Neural cell (in vitro differentiated cells): ENCODE measurements at regions not wholly inside any gene's neighbourhood (a gene's known extent, or its start where the extent isn't known, plus 50 kb on each side); places are given as distances from the start of the nearest gene placed in this dataset.

Experiments
- H2AFZ ChIP-seq: fragments of 200-600, 300-800 bp; sonication (generic), shearing (Covaris generic); 2 replicates; pipeline ENCODE4 v1.6.0; 2014; ENCODE audit warnings: low read depth, mild to moderate bottlenecking, antibody characterized with exemption, low read length, moderate library complexity
- H3F3A ChIP-seq: fragments of 200-600 bp; shearing (Covaris generic); 2 replicates; pipeline ENCODE4 v1.6.1; 2016; ENCODE audit warnings: mild to moderate bottlenecking, moderate library complexity, mixed read lengths, antibody characterized with exemption, low read length; ENCODE audit not compliant: insufficient read depth, poor library complexity, severe bottlenecking
- H3K27ac ChIP-seq: fragments of 200-600, 300-800 bp; sonication (generic), shearing (Covaris generic); 2 replicates; pipeline ENCODE4 v1.5.1; 2014; ENCODE audit warnings: mild to moderate bottlenecking, low read length, moderate library complexity
- H3K27me3 ChIP-seq: fragments of 300-800, 200-600 bp; sonication (generic), shearing (Covaris generic); 2 replicates; pipeline ENCODE4 v1.6.0; 2014; ENCODE audit warnings: mild to moderate bottlenecking, low read depth, low read length, moderate library complexity; ENCODE audit not compliant: insufficient read depth
- H3K36me3 ChIP-seq: fragments of 300-800, 200-600 bp; sonication (generic), shearing (Covaris generic); 2 replicates; pipeline ENCODE4 v1.5.1; 2014; ENCODE audit warnings: mild to moderate bottlenecking, antibody characterized with exemption, low read length, moderate library complexity; ENCODE audit not compliant: insufficient read depth
- H3K4me2 ChIP-seq: fragments of 300-800, 200-600 bp; sonication (generic), shearing (Covaris generic); 2 replicates; pipeline ENCODE4 v1.6.0; 2014; ENCODE audit warnings: mild to moderate bottlenecking, low read length
- H3K4me3 ChIP-seq: fragments of 300-800, 200-600 bp; sonication (generic), shearing (Covaris generic); 2 replicates; pipeline ENCODE4 v1.5.1; 2014; ENCODE audit warnings: mild to moderate bottlenecking, low read length, moderate library complexity
- H3K79me2 ChIP-seq: fragments of 200-600 bp; shearing (Covaris generic); replicated peaks from 2 replicates; pipeline ENCODE4 v1.6.0; 2014; ENCODE audit warnings: mild to moderate bottlenecking, low read length, moderate library complexity; ENCODE audit not compliant: insufficient read depth
- H3K9ac ChIP-seq: fragments of 300-800, 200-600 bp; sonication (generic), shearing (Covaris generic); 2 replicates; pipeline ENCODE4 v1.6.1; 2016; ENCODE audit warnings: mild to moderate bottlenecking, low read length, mixed read lengths
- H3K9me2 ChIP-seq: fragments of 200-600 bp; shearing (Covaris generic); 2 replicates; pipeline ENCODE4 v1.6.1; 2016; ENCODE audit warnings: mild to moderate bottlenecking, low read length, mixed read lengths; ENCODE audit not compliant: insufficient read depth
- H3K9me3 ChIP-seq: fragments of 200-600, 300-800 bp; sonication (generic), shearing (Covaris generic); 2 replicates; pipeline ENCODE4 v1.6.1; 2016; ENCODE audit warnings: mild to moderate bottlenecking, mixed run types, low read length, moderate library complexity, mixed read lengths
- H4K20me1 ChIP-seq: fragments of 200-600 bp; shearing (Covaris generic); 2 replicates; pipeline ENCODE4 v1.6.1; 2016; ENCODE audit warnings: mild to moderate bottlenecking, mixed run types; ENCODE audit not compliant: insufficient read depth
- EP300 ChIP-seq: fragments of 450-650 bp; conservative IDR thresholded peaks from 2 replicates; pipeline ENCODE4 v1.6.1; 2014; ENCODE audit warnings: antibody characterized with exemption, mild to moderate bottlenecking, moderate library complexity; ENCODE audit not compliant: poor library complexity, severe bottlenecking
- EZH2 ChIP-seq: fragments of 200-600, 300-800 bp; shearing (Covaris generic), sonication (generic); IDR thresholded peaks from 2 replicates; pipeline ENCODE4 v1.6.1; 2014; ENCODE audit warnings: antibody characterized with exemption, low read length, borderline replicate concordance, mild to moderate bottlenecking; ENCODE audit not compliant: insufficient read depth, poor library complexity, severe bottlenecking
- MXI1 ChIP-seq: fragments of 450-650 bp; conservative IDR thresholded peaks from 2 replicates; pipeline ENCODE4 v1.6.1; 2014; ENCODE audit warnings: antibody characterized with exemption, mild to moderate bottlenecking; ENCODE audit not compliant: poor library complexity, severe bottlenecking
- POLR2AphosphoS5 ChIP-seq: IDR thresholded peaks from 2 replicates; pipeline ENCODE4 v1.6.1; 2012
- RAD21 ChIP-seq: fragments of 450-650 bp; conservative IDR thresholded peaks from 2 replicates; pipeline ENCODE4 v1.6.1; 2014; ENCODE audit warnings: antibody characterized with exemption, mild to moderate bottlenecking, moderate library complexity
- SMC3 ChIP-seq: fragments of 450-650 bp; conservative IDR thresholded peaks from 2 replicates; pipeline ENCODE4 v1.6.1; 2014; ENCODE audit warnings: antibody characterized with exemption, mild to moderate bottlenecking, moderate library complexity; ENCODE audit not compliant: poor library complexity
- TAF1 ChIP-seq: IDR thresholded peaks from 2 replicates; pipeline ENCODE4 v1.6.1; 2012; ENCODE audit warnings: low read depth
- TF ChIP-seq, protein P1 (sequence below): IDR thresholded peaks from 2 replicates; pipeline ENCODE4 v1.6.1; 2012; ENCODE audit warnings: borderline replicate concordance
- TF ChIP-seq, protein P2 (sequence below): fragments of 450-650 bp; IDR thresholded peaks from 2 replicates; pipeline ENCODE4 v1.5.1; 2014; ENCODE audit warnings: antibody characterized with exemption, mild to moderate bottlenecking, moderate library complexity; ENCODE audit not compliant: poor library complexity, severe bottlenecking

DNA sequence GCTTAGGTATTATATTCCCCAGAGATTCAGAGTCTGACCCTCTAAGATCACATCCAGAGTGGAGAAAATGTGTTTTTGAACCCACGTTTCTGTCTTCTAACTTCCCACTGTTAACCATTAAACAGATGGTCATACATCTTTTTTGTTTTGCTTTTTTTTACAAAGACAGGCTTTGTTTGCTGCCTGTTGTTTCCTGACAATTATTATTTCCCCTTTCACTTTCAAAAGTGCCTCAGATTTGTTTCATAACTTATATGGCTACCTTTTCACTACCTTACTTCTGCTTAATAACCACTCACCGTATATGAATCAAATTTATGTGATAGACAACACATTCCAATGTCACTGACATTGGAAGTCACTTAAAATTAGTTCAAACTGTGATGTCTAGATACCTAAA, 142.2 kb downstream of the HS3ST1 start:
- TF ChIP-seq POLR2AphosphoS5 (no peak), TAF1 (no peak), SMC3 (no peak), EZH2 (no peak), RAD21 (no peak), EP300 (no peak), MXI1 (no peak)
- TF ChIP-seq, protein P1, sequence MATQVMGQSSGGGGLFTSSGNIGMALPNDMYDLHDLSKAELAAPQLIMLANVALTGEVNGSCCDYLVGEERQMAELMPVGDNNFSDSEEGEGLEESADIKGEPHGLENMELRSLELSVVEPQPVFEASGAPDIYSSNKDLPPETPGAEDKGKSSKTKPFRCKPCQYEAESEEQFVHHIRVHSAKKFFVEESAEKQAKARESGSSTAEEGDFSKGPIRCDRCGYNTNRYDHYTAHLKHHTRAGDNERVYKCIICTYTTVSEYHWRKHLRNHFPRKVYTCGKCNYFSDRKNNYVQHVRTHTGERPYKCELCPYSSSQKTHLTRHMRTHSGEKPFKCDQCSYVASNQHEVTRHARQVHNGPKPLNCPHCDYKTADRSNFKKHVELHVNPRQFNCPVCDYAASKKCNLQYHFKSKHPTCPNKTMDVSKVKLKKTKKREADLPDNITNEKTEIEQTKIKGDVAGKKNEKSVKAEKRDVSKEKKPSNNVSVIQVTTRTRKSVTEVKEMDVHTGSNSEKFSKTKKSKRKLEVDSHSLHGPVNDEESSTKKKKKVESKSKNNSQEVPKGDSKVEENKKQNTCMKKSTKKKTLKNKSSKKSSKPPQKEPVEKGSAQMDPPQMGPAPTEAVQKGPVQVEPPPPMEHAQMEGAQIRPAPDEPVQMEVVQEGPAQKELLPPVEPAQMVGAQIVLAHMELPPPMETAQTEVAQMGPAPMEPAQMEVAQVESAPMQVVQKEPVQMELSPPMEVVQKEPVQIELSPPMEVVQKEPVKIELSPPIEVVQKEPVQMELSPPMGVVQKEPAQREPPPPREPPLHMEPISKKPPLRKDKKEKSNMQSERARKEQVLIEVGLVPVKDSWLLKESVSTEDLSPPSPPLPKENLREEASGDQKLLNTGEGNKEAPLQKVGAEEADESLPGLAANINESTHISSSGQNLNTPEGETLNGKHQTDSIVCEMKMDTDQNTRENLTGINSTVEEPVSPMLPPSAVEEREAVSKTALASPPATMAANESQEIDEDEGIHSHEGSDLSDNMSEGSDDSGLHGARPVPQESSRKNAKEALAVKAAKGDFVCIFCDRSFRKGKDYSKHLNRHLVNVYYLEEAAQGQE: no peak
- TF ChIP-seq, protein P2, sequence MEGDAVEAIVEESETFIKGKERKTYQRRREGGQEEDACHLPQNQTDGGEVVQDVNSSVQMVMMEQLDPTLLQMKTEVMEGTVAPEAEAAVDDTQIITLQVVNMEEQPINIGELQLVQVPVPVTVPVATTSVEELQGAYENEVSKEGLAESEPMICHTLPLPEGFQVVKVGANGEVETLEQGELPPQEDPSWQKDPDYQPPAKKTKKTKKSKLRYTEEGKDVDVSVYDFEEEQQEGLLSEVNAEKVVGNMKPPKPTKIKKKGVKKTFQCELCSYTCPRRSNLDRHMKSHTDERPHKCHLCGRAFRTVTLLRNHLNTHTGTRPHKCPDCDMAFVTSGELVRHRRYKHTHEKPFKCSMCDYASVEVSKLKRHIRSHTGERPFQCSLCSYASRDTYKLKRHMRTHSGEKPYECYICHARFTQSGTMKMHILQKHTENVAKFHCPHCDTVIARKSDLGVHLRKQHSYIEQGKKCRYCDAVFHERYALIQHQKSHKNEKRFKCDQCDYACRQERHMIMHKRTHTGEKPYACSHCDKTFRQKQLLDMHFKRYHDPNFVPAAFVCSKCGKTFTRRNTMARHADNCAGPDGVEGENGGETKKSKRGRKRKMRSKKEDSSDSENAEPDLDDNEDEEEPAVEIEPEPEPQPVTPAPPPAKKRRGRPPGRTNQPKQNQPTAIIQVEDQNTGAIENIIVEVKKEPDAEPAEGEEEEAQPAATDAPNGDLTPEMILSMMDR: no peak
- Histone ChIP-seq H3K9me2 (no peaks in the 10 kb centered on the region), H3K36me3 (no peaks in the 10 kb centered on the region), H3K4me3 (no peak overlapping the region), H3K4me2 (no peak overlapping the region), H4K20me1 (no peaks in the 10 kb centered on the region), H3K9me3 (no peaks in the 10 kb centered on the region), H3F3A (no peaks in the 10 kb centered on the region), H3K9ac (no peak overlapping the region), H3K79me2 (no peaks in the 10 kb centered on the region), H2AFZ (no peak overlapping the region), H3K27me3 (no peaks in the 10 kb centered on the region), H3K27ac (no peak overlapping the region)

DNA sequence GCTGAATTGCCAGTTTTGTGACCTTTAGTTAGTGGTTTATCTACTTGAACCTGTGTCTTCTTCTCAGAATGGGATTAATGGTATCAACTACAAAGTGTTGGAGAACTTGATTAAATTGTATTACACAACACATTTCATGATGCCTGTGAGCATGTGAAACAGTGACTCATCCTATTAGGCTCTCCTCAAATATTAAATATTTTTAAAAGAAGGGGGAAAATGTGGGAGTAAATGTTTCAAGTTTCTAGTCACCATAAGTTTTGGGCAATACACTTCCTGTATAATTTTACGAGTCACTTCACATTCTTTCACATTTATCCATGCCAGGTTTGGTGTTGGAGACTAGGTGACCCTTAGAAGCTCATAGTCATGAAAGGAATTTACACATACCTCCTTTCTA, 147.0 kb downstream of the HS3ST1 start:
- H3K79me2 ChIP-seq: no peaks in the 10 kb centered on the region
- no peak overlapping the region for H2AFZ ChIP-seq
- H3K4me3 ChIP-seq: no peak overlapping the region
- no peaks in the 10 kb centered on the region for H3K36me3 ChIP-seq
- no peaks in the 10 kb centered on the region for H3F3A ChIP-seq
- TF ChIP-seq MXI1: no peak
- TF ChIP-seq TAF1: no peak
- TF ChIP-seq SMC3: no peak
- TF ChIP-seq RAD21: no peak
- no peak for TF ChIP-seq EP300
- TF ChIP-seq, protein P2: no peak
- TF ChIP-seq, protein P1: no peak
- TF ChIP-seq POLR2AphosphoS5: no peak
- TF ChIP-seq EZH2: no peak
- no peaks in the 10 kb centered on the region for H3K27me3 ChIP-seq
- H4K20me1 ChIP-seq: no peaks in the 10 kb centered on the region
- H3K4me2 ChIP-seq: no peak overlapping the region
- H3K9me2 ChIP-seq: no peaks in the 10 kb centered on the region
- H3K9ac ChIP-seq: no peak overlapping the region
- no peak overlapping the region for H3K27ac ChIP-seq
- no peaks in the 10 kb centered on the region for H3K9me3 ChIP-seq
